Dedifferentiated amniotic fluid mesenchymal stem cell (primary cell): ENCODE measurements at regions not wholly inside any gene's neighbourhood (a gene's known extent, or its start where the extent isn't known, plus 50 kb on each side); places are given as distances from the start of the nearest gene placed in this dataset.

ENCODE experiments used
- DNase-seq: peaks from one replicate; pipeline ENCODE4 v3.0.0-alpha.2; 2016; ENCODE audit errors: extremely low spot score

DNA sequence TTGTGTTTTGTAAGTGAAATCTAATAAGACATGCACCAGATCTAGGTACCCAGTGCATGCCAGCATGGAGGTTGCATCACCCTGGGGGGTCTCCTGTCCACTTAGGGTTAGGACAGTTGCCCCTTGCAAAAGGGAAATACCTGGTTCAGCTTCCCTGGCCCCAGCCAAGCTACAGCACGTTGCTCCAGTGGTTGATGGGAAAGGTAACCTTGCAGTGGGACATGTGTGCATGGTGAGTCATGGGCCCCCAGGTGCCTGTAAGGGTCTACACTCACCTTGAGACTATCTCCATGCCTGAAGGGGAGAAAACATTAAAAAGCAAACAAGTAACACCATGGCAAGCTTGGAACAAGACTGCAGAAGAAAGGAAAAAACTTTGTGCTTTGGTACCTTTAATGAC lies 143.9 kb downstream of the LSM5 start:
- no peak for DNase-seq

DNA sequence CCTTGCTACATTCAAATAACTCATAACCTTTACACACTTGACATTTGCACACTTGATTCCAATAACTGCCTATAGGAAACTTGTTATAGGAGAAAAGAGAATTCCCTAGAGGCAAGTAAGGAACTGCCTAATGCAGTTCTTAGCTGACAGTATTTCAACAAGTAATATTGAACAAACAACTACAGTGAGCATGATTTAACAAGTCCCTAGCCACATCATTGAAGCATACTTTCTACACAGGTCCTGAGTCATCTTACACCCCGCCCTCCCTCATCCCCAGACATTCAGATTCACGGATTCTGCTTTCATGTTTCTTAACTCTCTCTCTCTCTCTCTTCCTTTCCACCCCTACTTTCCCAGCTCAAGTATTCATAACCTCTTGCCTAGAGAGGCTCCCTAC lies 153.5 kb downstream of the LSM5 start:
- DNase-seq, result no peak

GRCh38 chr7:32335107-32335506 lies 155.1 kb downstream of the LSM5 start:
- no peak for DNase-seq

GRCh38 chr7:32330602-32331001 lies 159.6 kb downstream of the LSM5 start:
- no peak for DNase-seq

DNA sequence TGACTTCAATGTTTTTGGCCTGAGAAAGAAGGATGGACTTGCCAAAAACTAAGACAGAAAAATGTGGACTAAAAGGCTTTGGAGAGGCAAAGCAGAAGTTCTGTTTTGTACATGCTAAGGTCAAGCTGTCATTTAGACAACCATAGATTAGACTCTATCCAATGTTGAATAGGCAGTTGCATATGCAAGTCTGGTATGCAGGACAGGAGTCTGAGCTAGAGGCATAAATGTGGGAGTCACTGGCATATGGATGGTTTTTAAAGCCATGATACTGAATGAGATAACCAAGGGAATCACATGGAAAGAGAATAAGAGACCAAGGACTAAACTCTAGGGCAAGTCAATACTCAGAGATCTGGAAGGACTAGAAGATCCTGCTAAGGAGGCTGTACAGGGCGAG lies 164.1 kb downstream of the LSM5 start:
- no peak for DNase-seq

DNA sequence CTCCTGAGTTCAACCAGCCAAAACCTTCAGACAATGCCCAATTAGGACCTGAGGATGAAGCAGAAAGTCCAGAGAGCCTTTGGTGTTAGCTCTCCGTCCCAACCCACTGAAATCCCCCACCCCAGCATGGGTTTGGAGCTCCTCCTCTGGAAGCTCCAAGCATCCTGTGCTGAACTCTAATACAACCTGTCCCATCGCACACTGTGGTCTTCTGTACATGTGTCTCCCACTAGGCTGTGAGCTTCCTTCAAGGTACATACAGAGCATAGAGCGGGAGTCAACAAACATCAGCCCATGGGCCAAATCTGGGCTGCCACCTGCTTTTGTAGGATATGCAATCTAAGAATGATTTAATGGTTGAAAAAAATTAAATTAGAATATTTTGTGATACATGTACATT lies 166.5 kb downstream of the LSM5 start:
- no peak for DNase-seq

DNA sequence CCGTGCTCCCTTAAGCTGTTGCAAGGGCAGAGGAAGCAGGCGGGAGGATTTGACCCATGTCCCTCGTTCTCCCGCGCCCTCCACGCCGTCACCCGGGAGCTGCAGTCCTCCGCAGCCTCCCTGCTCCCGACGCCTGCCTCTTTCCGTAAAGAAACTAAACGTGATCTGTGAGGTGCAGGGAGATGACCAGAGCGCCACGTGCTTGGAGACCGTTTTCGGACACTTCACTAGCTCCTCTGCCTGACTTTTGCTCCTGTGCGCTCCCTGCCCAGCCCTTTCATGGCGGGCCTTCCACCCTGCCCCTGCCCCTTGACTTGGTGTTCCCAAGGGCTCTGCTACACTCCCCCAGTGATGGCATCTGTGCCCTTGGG lies 171.2 kb downstream of the LSM5 start:
- DNase-seq, result no peak

DNA sequence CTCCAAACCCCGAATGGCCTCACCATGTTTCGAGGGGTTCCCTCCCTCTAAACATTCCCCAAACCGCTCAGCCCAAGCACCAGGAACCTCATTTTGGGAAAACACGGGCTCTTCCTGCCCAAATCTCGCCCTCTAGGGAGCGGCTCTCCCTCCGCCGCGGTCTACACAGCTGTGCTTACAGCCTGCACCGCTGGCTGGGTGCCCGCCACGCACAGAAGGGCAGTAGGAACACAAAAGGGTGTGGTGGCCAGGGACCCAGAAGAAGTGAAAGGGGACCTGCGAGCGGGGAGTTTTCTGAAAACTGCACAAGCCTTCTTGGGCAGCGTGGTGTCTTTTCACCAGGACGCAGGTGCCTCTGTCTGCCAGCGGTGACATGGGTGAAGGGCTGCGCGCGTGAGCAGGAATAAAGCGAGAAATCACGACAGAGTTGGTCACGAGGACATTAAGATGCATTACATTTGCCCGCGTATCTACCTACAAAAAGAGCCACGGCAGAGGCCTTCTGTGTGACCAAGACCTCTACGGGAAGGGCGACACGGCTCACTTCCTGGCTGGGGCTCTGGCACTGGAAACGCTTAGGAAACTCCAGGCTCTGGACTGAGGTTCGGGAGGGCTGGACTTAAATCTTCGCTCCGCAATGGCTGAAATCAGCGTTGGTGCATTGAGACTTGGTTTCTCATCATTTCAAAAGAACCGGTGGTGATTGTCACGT lies 171.7 kb downstream of the LSM5 start:
- DNase-seq, result no peak

- DNase-seq, result no peak
Observed at GRCh38 chr7:32316839-32317238, 173.3 kb downstream of the LSM5 start.

GRCh38 chr7:32314761-32315160 lies 175.4 kb downstream of the LSM5 start:
- no peak for DNase-seq

DNA sequence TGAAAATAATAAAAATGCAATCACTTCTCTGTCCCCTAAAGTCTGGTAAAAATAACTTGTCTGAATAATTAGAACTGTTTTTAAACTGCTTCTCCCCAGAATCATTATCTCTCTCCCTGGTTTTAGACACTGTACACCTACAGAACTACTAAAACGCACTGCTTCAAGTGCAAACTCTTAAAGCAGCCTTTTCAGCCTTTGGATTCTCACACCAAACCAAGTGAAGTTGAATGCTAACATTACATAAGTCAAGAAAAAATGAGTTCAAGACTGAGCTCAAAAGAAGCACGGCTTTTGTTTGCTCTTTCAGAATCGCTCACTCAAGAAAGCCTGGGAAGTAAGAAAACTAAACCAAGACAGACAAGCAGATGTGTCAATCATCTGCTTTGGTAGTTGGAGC lies 188.8 kb downstream of the LSM5 start:
- DNase-seq, result no peak

GRCh38 chr7:32299133-32299702 lies 191.0 kb downstream of the LSM5 start:
- no peak for DNase-seq

GRCh38 chr7:32298408-32299132 lies 191.6 kb downstream of the LSM5 start:
- no peak for DNase-seq

GRCh38 chr7:32293833-32294232 lies 196.3 kb downstream of the LSM5 start:
- DNase-seq, result no peak

DNA sequence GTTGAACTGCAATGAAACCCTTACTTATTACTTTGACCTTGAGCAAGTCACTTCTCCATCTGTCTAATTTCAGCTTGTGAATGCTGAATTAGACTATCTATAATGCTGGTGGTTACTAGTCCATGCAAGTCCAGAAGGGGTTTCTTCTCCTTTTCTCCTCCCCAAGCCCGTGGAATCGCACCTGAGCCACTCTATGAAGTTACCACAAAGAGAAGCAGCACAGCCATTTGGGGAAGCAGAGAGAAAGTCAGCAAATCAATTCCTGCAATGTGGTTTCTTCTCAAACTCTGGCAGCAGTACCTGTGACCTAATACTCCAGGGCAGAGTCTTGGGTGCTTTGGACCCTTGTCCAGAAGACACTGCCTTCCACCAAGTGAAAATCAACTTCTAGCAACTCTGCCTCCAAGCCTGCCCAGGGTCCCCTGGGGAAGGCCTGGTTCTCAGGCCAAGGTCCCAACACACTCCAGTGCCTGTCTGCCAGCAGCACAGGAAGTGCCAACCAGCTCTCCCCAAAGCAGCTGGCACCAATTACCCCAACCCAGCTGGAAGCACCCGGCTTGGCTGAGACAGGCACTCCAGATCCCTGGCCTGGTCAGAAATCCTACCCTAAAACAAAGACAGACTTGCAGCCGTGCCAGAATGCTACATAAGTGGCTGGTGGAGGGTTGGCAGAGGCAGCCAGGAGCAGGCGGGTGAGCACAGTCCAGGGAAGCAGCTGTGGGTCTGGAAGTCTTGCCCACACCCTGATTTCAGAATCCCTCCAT lies 200.3 kb downstream of the LSM5 start:
- DNase-seq, result no peak

DNA sequence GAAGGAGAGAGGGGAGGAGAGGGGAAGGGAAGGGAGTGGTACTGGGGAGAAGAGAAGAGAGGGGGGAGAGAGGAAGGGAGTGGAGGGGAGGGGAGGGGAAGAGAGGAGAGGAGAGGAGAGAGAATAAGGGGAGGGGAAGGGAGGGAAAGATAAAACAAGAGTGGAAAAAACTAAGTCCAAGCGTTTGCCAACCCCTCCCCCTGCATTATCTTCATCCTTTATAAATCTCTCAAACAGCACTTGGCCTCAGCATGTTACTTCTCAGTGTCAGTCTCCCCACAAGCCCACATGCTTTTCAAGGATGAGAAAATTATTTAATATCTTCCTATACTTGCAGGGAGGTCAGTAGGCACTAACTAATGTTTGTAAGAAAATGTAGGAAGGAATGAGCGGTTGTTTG lies 204.5 kb downstream of the LSM5 start:
- DNase-seq, result no peak

GRCh38 chr7:32283546-32283945 lies 206.6 kb downstream of the LSM5 start:
- no peak for DNase-seq

GRCh38 chr7:32279500-32279899 lies 209.3 kb upstream of the PDE1C start:
- DNase-seq, result no peak

GRCh38 chr7:32275216-32276009 lies 205.2 kb upstream of the PDE1C start:
- no peak for DNase-seq

DNA sequence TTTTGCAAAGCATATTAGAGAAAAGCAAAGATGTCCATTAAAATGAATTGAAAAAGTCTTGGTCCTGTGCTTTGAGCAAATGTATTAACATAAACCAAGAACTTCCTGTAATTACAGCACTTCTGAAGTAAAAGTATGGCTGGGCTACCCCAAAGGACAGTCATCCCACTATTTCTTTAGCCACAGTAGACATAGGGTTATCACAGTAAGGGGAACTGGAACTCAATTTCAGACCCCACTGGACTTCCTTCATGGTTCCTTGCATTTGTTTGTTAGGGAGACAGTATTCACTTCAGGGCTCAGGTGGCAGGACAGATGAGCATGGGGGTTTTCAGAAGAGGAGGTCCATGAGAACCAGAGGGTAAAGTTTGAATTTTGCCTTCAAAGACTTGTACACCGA lies 203.1 kb upstream of the PDE1C start:
- no peak for DNase-seq

- DNase-seq, result no peak
Observed at GRCh38 chr7:32266932-32267475, 196.8 kb upstream of the PDE1C start.
